NCI-H2107 treated with DMSO at 0.1 percent for 48 hours (cell line): ENCODE measurements at regions not wholly inside any gene's neighbourhood (a gene's known extent, or its start where the extent isn't known, plus 50 kb on each side); places are given as distances from the start of the nearest gene placed in this dataset.
A peak's percentile ranks its signal among the peaks of the same experiment; 100 is the strongest.
"Not testable (repeated sequence)": the region's sequence is repeated elsewhere in the genome, so short reads cannot be mapped to it uniquely, and the experiment has no call there.

ENCODE experiments used
- DNase-seq: peaks from one replicate; lab custom pipeline; 2025; ENCODE audit not compliant: unreplicated experiment; lab: John Stamatoyannopoulos, UW

- not testable (repeated sequence) for DNase-seq
Measured at GRCh38 chr4:115956054-115956796, 842.8 kb upstream of the NDST4 start.

- no peak for DNase-seq
Measured at GRCh38 chr4:115950806-115951205, 837.4 kb upstream of the NDST4 start.

GRCh38 chr4:115949974-115950743, 836.7 kb upstream of the NDST4 start:
- DNase-seq: not testable (repeated sequence)

- no peak for DNase-seq
Measured at GRCh38 chr4:115945026-115945425, 831.6 kb upstream of the NDST4 start.

- no peak for DNase-seq
Measured at GRCh38 chr4:115944146-115944905, 830.9 kb upstream of the NDST4 start.

- no peak for DNase-seq
Measured at GRCh38 chr4:115938764-115939443, 825.5 kb upstream of the NDST4 start.

GRCh38 chr4:115929373-115929772, 816.0 kb upstream of the NDST4 start:
- DNase-seq: no peak

GRCh38 chr4:115927382-115927781, 814.0 kb upstream of the NDST4 start:
- DNase-seq: no peak

GRCh38 chr4:115923152-115923551, 809.7 kb upstream of the NDST4 start:
- no peak for DNase-seq

- DNase-seq: no peak
Measured at GRCh38 chr4:115920637-115921036, 807.2 kb upstream of the NDST4 start.

GRCh38 chr4:115918149-115918548, 804.7 kb upstream of the NDST4 start:
- no peak for DNase-seq

GRCh38 chr4:115906428-115906827, 793.0 kb upstream of the NDST4 start:
- no peak for DNase-seq

GRCh38 chr4:115883847-115884246, 770.4 kb upstream of the NDST4 start:
- DNase-seq: no peak

- no peak for DNase-seq
Measured at GRCh38 chr4:115883231-115883630, 769.8 kb upstream of the NDST4 start.

GRCh38 chr4:115873048-115873447, 759.6 kb upstream of the NDST4 start:
- no peak for DNase-seq

- DNase-seq: no peak
Measured at GRCh38 chr4:115871596-115871995, 758.2 kb upstream of the NDST4 start.

- DNase-seq: no peak
Measured at GRCh38 chr4:115866364-115866896, 753.0 kb upstream of the NDST4 start.

- DNase-seq: no peak
Measured at GRCh38 chr4:115865736-115866135, 752.3 kb upstream of the NDST4 start.

GRCh38 chr4:115852767-115853091, 739.3 kb upstream of the NDST4 start:
- DNase-seq: no peak

GRCh38 chr4:115851918-115852766, 738.7 kb upstream of the NDST4 start:
- DNase-seq: peak; percentile 3
